HEK293T (cell line): ENCODE measurements at regions not wholly inside any gene's neighbourhood (a gene's known extent, or its start where the extent isn't known, plus 50 kb on each side); places are given as distances from the start of the nearest gene placed in this dataset.

Experiments
- ARNT ChIP-seq: fragments of 450-650 bp; IDR thresholded peaks from 2 replicates; pipeline ENCODE4 v1.6.1; 2017; ENCODE audit warnings: mild to moderate bottlenecking
- BHLHE40 ChIP-seq: fragments of 450-650 bp; IDR thresholded peaks from 2 replicates; pipeline ENCODE4 v1.6.1; 2016; ENCODE audit warnings: mild to moderate bottlenecking, moderate library complexity, borderline replicate concordance
- CTBP1 ChIP-seq: fragments of 450-650 bp; IDR thresholded peaks from 2 replicates; pipeline ENCODE4 v1.6.1; 2016; ENCODE audit warnings: borderline replicate concordance
- FOXA1 ChIP-seq: fragments of 450-650 bp; IDR thresholded peaks from 2 replicates; pipeline ENCODE4 v1.6.1; 2016; ENCODE audit warnings: mild to moderate bottlenecking
- FOXK2 ChIP-seq: fragments of 450-650 bp; IDR thresholded peaks from 2 replicates; pipeline ENCODE4 v1.6.1; 2016; ENCODE audit warnings: mild to moderate bottlenecking
- FOXM1 ChIP-seq: fragments of 450-650 bp; IDR thresholded peaks from 2 replicates; pipeline ENCODE4 v1.6.1; 2017; ENCODE audit warnings: mild to moderate bottlenecking, borderline replicate concordance
- HDGF ChIP-seq: fragments of 450-650 bp; IDR thresholded peaks from 2 replicates; pipeline ENCODE4 v1.6.1; 2017; ENCODE audit warnings: antibody characterized with exemption, borderline replicate concordance
- SP1 ChIP-seq: fragments of 450-650 bp; IDR thresholded peaks from 2 replicates; pipeline ENCODE4 v1.6.1; 2017

DNA sequence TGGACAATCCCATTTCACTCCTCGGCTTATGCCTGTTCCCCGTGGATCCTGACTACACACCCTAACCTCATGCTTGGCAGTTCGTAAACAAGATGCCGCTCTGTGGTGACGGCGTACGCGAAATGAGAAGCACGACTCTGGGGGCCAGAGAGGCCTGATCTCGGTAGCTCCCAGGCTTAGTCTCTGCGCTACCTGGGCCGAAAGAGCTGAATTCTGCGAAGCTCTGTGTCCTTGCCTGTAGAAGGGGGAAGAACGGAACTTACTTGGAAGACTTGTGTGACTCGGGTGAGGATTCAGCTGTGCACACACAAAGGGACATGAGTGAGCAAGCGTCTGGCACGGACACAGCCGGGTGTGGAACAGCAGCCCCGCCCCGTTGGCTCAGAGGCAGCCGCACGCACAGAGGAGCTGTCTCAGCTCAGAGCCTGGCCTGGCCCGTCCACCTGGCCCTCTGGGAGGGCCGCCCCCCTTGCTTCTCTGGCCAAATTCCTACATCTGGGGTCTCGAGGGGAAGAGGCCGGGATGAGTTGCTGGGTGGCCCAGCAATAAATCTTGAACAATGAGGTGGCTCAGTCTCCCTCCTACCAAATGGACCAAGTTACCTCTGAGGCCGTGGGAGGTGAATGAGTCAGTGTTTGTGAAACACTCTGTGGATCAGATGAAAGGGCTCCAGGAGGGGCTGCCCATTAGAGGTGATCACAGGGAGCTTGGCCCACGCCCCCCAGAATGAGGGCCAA lies 83.8 kb downstream of the PDGFA start:
- no peak for TF ChIP-seq BHLHE40
- no peak for TF ChIP-seq ARNT
- TF ChIP-seq HDGF, result no peak
- TF ChIP-seq SP1, result no peak
- TF ChIP-seq FOXK2, result no peak
- no peak for TF ChIP-seq FOXM1
- TF ChIP-seq CTBP1, result no peak
- TF ChIP-seq FOXA1, result no peak
